Mononuclear cell (primary cell): ENCODE measurements at regions not wholly inside any gene's neighbourhood (a gene's known extent, or its start where the extent isn't known, plus 50 kb on each side); places are given as distances from the start of the nearest gene placed in this dataset.

Experiments
- H3K27me3 ChIP-seq: 2 replicates; pipeline ENCODE4 v1.6.0; 2011; ENCODE audit warnings: low read length, control low read depth; ENCODE audit not compliant: insufficient read depth
- H3K4me1 ChIP-seq: 2 replicates; pipeline ENCODE4 v1.5.1; 2011; ENCODE audit warnings: mild to moderate bottlenecking, low read length, control low read depth; ENCODE audit not compliant: insufficient read depth
- H3K4me3 ChIP-seq: 2 replicates; pipeline ENCODE4 v1.5.1; 2011; ENCODE audit warnings: mild to moderate bottlenecking, low read length, moderate library complexity
- H3K9me3 ChIP-seq: 2 replicates; pipeline ENCODE4 v1.5.1; 2011; ENCODE audit warnings: low read depth, mild to moderate bottlenecking, control low read depth, low read length

DNA sequence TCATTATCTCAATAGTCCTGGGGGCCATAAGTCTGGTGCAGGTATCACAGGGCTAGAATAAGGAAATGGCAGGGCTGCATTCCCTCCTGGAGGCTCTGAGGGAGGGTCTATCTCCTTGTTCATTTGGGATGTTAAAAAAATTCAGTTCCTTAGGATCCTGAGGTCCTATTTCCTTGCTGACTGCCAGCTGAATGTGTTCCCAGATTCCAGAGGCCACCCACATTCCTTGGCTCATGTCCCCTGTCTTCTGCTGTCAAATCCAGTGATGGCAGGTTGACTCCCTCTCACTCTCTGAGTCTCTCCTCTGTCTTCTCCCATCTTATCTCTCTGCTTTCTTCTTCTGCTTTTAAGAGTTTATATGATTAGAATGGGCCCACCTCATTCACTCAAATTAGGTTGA, 400.6 kb downstream of the PTPRU start:
- no peaks in the 10 kb centered on the region for H3K9me3 ChIP-seq
- H3K27me3 ChIP-seq: no peaks in the 10 kb centered on the region
- H3K4me1 ChIP-seq: no peaks in the 10 kb centered on the region
- H3K4me3 ChIP-seq: no peak overlapping the region

DNA sequence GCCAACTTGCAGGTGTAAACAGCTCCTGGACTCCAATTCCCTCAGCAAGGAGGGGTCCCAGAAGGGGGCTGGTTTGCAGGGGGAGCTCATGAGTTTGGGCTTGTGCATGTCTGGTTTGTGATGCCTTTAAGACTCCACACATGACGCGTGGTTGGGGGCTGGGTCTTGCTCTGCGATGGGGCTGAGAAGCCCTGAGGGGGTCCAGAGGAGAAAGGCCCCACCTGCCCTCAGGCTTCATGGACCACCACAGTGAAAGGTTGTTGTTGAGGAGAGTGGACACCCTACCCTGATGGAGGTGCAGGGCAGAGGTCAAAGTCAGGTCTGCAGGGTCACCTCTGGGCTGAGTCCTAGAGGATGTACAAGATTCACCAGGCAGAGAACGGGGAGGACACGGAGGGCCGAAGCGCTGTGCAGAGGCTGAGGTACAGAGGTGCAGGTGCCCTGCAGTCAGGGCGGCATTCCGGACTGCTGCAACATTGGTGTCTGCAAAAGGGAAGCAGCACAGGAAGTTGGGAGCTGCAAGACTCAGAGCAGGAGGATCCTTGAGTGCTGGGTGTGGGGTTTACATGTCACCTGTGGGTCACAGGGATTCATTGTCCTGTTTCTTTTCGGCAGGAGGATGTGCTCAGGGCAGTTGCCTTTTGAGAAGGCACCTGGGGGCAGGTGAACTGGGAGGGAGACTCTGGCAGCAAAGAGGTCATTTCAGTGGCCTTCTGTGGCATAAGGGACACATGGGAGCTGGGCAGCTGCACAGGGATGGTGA, 399.4 kb downstream of the PTPRU start:
- Histone ChIP-seq H3K27me3 (no peaks in the 10 kb centered on the region), H3K4me1 (no peaks in the 10 kb centered on the region), H3K4me3 (no peak overlapping the region), H3K9me3 (no peaks in the 10 kb centered on the region)

DNA sequence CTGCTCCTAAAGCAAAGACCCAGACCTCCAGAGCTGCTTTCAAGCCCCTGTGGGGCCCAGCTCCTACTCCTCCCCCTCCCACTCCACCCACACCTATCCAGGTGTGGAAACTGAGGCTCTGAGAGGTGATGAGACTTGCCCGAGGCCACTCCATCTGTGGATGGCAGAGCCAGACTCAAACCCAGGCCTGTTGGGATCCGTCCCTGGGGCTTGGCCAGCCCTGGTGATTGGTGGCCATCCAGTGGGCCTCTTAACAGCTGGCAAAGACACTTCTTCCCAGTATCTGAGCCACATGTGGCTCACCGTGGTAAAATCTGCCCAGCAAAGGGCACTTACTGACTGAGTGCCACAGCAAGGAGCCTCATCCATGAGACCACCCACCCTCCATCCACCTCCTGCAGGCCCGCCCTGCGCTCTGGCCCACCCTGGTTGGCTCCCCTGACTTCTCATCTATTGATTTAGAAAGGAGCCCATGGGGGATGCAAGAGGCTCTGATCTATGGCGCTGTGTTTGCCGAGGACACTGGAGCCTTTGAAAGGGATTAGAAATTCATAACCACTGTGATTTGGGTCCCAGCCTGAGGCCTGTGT, 398.5 kb downstream of the PTPRU start:
- H3K4me3 ChIP-seq: no peak overlapping the region
- H3K9me3 ChIP-seq: no peaks in the 10 kb centered on the region
- H3K4me1 ChIP-seq: no peaks in the 10 kb centered on the region
- H3K27me3 ChIP-seq: no peaks in the 10 kb centered on the region

DNA sequence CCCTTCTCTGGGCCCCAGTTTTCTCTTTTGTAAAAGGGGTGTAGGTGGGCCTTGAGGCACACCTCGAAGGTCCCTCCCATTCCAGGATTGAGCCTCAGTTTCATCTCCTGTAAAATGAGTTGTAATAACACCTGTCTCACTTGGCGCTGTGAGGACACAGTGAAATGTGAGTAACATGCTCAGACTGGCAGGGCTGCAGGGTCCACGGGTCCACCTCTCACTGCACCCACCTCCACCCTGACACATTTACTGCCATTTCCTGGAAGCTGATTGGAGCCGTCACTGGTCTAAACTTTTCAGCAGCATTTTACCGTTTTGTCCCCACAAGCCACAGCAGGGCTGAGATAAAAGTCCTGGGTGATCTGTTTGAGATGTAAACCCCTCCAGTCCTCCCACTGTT, 398.0 kb downstream of the PTPRU start:
- no peak overlapping the region for H3K4me3 ChIP-seq
- H3K9me3 ChIP-seq: no peaks in the 10 kb centered on the region
- H3K4me1 ChIP-seq: no peaks in the 10 kb centered on the region
- no peaks in the 10 kb centered on the region for H3K27me3 ChIP-seq

DNA sequence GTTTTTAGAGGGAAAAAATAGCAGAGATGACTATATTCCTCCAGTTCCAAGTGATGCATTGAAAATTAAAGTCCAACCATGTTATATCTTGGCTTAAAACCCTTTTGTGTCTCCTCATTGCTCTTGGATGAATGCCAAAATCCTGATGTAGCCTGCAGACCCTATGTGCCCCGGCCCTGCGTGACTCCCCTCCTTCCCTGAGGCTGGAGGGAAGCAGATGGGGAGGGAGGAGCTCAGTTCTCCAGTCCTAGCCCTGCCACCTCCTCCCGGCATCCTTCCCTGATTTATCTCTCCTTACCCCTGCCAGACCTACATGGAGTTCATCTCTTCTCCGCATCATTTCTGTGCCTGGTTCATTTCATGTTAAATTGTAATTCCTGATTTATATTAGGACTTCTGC, 397.4 kb downstream of the PTPRU start:
- Histone ChIP-seq H3K9me3 (no peaks in the 10 kb centered on the region), H3K4me1 (no peaks in the 10 kb centered on the region), H3K27me3 (no peaks in the 10 kb centered on the region), H3K4me3 (no peak overlapping the region)

DNA sequence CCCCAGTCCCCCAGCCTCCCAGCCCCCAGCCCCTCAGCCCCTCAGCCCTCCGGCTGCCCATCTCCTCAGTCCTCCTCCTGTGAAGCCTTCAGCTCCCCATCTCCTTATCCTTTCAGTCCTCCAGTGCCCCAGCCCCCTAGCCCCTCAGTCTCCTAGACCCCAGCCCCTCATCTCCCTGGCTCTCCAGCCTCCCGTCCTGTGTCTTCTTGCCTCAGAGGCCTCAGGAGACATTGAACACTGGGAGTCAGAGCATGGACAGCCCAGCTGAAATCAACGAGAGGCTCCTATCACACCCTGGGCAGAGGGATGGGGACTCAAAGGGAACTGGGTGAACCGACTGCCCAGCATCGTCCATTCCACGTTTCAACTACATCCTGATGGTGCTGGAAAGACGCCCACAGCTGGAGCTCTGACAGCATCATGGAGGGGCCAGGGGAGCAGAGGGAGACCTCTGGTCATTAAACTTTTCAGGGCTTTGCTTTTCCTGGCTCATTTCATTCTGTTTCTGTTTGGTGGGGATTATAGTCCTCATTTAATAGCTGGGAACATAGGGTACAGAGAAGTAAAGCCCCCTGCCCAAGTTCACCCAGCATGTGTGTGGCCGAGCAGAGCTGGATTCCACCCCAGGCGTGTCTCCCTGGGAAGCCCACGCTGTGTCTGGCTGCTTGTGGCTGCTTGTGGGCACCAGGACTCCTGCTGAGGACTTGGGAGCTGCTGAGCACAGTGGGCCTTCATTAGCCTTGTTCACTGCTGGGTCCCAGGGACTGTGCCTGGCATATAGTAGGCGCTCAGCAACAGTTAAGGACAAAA, 396.7 kb downstream of the PTPRU start:
- no peaks in the 10 kb centered on the region for H3K9me3 ChIP-seq
- no peak overlapping the region for H3K4me3 ChIP-seq
- H3K4me1 ChIP-seq: no peaks in the 10 kb centered on the region
- no peaks in the 10 kb centered on the region for H3K27me3 ChIP-seq

DNA sequence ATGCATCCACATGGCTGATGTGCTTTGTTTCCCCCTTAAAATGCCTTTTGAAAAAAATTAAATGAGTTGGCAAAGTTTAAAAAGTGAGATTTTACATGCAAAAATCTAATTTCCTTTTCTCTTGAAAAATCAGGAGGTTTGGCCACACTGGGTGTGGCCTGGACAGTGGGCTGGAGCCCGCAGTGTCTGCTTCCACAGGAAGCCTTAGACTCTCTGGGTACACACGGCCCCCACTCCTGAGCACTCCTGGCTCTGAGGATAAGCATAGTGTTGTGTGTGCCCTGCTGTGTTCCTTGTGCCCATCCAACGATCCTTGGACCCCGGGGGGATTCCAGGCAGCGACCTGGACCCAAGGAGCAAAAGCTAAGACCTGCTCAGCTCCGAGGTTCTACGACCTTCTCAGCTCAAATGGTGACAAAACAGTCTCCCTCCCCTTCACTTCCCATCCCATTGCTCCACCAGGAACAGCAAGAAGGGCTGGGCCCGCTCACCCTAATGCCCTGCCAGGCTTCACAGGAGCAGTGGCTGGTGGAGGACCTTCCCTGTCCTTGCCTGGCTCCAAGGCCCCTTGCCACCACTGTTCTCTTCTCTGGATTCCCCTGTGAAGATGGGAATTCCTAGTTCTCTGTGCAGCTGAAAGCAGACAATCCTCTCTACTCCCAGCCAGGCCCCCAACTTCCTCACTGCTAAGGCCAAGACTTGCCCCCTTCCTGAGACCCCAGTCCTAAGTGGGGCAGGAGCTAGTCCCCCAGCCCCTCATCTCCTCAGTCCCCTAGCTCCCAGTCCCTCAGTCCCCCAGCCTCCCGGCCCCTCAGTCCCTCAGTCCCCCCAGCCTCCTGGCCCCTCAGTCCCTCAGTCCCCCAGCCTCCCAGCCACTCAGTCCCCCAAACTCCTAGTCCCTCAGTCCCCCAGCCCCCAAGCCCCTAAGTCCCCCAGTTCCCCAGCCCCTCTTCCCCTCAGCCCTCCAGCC, 395.8 kb downstream of the PTPRU start:
- no peaks in the 10 kb centered on the region for H3K9me3 ChIP-seq
- H3K27me3 ChIP-seq: no peaks in the 10 kb centered on the region
- H3K4me1 ChIP-seq: no peaks in the 10 kb centered on the region
- H3K4me3 ChIP-seq: no peak overlapping the region

DNA sequence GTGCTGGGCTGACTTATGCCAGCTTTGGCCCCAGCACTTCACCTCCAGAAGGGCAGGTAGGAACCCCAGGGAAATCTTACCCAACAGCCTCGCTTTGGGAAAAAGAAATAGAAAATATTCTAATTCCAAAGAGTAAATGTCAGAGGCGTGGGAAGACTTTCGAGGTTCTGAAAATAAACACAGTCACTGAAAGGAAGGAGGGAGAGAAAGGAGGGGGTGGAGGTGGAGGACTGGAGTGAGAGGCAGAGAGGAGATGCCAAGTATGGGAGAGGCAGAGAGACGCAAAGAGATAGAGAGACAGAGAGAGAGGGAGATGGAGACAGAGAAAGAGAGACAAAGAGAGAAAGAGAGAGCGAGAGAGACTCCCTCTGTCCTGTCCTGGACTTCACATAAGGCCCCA, 395.0 kb downstream of the PTPRU start:
- Histone ChIP-seq H3K9me3 (no peaks in the 10 kb centered on the region), H3K4me3 (no peak overlapping the region), H3K27me3 (no peaks in the 10 kb centered on the region), H3K4me1 (no peaks in the 10 kb centered on the region)

DNA sequence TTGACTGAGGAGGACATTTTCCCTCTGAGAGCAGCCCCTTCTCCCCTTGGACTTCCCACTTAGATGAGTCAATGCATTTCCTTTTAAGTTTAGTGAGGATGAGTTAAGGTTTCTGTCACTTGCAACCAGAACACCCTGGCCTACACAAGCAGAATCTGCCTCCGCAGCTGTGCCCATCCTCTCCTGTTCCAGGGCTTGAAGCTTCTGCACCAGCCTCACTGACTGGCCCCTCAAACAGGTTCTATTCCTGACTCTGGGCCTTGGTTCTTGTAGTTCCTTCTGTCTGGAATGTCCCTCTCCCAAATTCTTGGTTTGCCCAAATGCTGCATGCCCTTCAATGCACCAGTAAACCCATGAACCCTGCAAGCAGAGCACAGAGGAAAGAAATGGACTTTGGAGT, 394.4 kb downstream of the PTPRU start:
- Histone ChIP-seq H3K4me3 (no peak overlapping the region), H3K9me3 (no peaks in the 10 kb centered on the region), H3K4me1 (no peaks in the 10 kb centered on the region), H3K27me3 (no peaks in the 10 kb centered on the region)

DNA sequence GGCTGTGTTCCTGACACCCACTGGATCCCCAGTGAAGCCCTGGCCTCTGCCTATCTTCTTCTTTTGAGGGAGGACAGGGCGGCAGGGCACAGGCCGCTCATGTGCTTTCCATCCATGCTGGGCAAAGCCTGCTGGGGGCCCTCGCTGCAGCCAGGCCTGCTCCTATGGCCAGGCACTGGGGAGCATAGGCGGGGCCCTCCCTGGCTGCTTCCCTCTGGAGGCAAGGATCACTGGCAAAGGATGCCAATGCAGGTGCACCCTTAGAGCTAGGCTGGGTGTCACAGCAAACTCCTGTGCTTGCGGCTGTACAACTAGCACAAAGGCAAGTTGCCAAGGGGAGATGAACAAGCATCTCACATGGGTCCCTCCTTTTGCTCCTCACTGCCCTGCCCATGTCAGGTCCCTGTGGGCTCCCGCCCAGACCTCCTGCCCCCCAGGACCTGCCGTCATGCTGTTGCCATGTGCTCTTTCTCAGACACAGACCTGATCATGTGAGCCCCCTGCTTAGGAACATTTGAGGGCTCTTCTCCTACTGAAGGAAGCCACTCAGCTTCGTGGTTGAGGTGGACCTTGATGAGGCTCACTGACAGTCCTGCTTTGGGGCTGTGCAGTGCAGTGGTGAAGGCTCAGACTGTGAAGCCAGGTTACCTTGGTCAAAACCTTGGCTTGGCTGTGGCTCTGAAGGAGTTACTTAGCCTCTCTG, 393.6 kb downstream of the PTPRU start:
- Histone ChIP-seq H3K9me3 (no peaks in the 10 kb centered on the region), H3K27me3 (no peaks in the 10 kb centered on the region), H3K4me1 (no peaks in the 10 kb centered on the region)

DNA sequence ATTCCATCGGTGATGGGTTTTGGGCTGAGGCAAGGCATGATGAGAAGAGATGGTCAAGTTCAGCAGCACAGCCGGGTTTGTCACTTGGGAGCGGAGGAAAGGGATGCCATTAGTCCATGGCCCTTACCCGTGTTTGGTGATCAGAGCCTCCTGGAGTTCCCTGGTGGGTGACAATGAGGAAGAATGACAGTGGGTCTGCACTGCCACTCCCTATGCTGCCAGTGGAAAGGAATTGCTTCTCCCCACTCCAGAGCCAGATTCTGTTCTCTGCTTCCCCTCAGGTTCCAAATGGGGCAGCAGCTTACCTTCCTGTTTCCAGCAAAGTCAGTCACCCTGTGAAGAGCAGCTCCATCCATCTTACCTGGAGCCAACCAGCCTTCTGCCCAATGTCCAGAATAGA, 393.1 kb downstream of the PTPRU start:
- H3K27me3 ChIP-seq: no peaks in the 10 kb centered on the region
- no peaks in the 10 kb centered on the region for H3K9me3 ChIP-seq
- H3K4me3 ChIP-seq: no peak overlapping the region
- H3K4me1 ChIP-seq: no peaks in the 10 kb centered on the region

More for the DNA sequence above, 393.6 kb downstream of the PTPRU start:
- H3K4me3 ChIP-seq: no peak overlapping the region

DNA sequence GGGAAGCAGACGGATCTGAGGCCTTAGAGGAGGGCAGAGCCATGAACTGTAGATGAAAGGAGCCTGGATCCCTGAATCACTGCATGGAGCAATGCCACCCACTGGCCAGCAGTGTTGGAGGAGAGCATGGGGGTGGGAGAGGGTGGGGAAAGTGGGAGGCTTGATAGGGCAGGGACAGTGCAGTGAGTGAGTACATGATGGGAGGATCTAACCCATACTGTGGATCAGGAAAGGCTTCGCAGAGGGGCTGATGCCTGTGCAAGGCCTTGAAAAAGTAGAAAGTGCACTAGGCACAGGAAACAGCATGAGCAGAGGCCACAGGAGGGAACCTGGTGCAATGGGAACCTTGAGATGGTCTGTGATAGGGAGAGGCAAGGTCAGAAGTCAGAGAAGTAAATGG, 391.9 kb downstream of the PTPRU start:
- H3K27me3 ChIP-seq: no peaks in the 10 kb centered on the region
- no peaks in the 10 kb centered on the region for H3K9me3 ChIP-seq
- H3K4me1 ChIP-seq: no peaks in the 10 kb centered on the region
- no peak overlapping the region for H3K4me3 ChIP-seq

DNA sequence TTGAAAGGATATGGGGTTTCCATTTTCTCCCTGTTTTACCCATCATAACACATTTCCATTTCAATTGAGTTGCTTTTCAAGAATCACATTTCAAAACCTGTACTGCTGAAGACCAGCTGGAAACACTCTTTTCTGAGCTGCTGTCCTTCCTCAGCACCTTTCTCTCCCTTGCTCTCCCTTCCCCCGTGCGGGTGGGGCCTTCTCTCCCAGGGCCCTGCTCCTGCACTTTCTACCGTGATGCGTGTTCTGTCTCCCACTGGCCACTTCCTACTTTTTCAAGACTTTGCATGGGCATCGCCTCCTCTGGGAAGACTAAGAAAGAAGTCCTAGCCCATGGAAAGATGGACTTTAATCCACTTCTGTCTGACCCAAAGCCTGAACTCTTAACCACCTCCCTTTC, 390.4 kb downstream of the PTPRU start:
- Histone ChIP-seq H3K4me3 (no peak overlapping the region), H3K9me3 (no peaks in the 10 kb centered on the region), H3K27me3 (no peaks in the 10 kb centered on the region), H3K4me1 (no peaks in the 10 kb centered on the region)

DNA sequence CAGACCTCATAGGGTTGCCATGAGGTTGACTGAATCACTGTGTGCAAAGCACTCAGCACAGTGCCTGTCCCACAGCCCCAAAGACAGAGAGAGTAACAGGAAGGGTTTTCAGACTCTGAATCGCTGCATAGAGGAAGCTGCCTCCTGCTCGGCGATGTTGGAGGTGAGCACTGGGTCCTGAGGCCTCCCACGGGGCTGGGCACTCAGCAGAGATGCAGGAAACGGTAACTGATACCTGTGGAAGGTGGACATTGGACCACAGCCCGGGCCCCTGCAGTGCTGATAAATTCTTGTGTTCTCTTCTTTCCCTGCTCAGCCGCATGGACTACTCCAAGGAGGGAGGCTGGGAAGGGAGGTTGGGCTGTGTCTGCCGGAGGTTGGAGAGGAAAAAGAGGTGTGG, 389.7 kb downstream of the PTPRU start:
- Histone ChIP-seq H3K9me3 (no peaks in the 10 kb centered on the region), H3K4me1 (no peaks in the 10 kb centered on the region), H3K27me3 (no peaks in the 10 kb centered on the region), H3K4me3 (no peak overlapping the region)
